Peyer's patch (tissue), 4 donors: ENCODE measurements at regions not wholly inside any gene's neighbourhood (a gene's known extent, or its start where the extent isn't known, plus 50 kb on each side); places are given as distances from the start of the nearest gene placed in this dataset.

ENCODE experiments used
- DNase-seq, 3 donors: peaks; one replicate each; pipeline ENCODE4 v3.0.0-alpha.2; 2017 to 2019
- H3K27ac ChIP-seq, 4 donors: fragments of 200-600 bp; sonication (generic); one replicate each; pipeline ENCODE4 v1.5.1; 2016 to 2019
- H3K27me3 ChIP-seq, 2 donors: fragments of 200-600 bp; sonication (generic); one replicate each; pipeline ENCODE4 v1.5.1; 2019
- H3K36me3 ChIP-seq, 3 donors: fragments of 200-600 bp; sonication (generic); one replicate each; pipeline ENCODE4 v1.5.1; 2016 to 2019
- H3K4me1 ChIP-seq, 4 donors: fragments of 200-600 bp; sonication (generic); one replicate each; pipeline ENCODE4 v1.5.1; 2016 to 2019
- H3K4me3 ChIP-seq, 4 donors: fragments of 200-600 bp; sonication (generic); 1 replicate in 3 of 4; 2 replicates in 1 of 4; pipeline ENCODE4 v1.5.1; 2016 to 2019; ENCODE audit warnings: mild to moderate bottlenecking in 1 of 4
- H3K9me3 ChIP-seq, 4 donors: fragments of 200-600 bp; sonication (generic); one replicate each; pipeline ENCODE4 v1.5.1; 2016 to 2019; ENCODE audit warnings: mild to moderate bottlenecking in 1 of 4
- CTCF ChIP-seq, 6 experiments: fragments of 450-650 bp in 4 of 6; fragments of 200-600 bp in 2 of 6; sonication (generic) in 1 of 6; IDR thresholded peaks; one replicate each; pipeline ENCODE4 v1.5.1; 2017 to 2019; ENCODE audit warnings: antibody characterized with exemption in 6 of 6, mild to moderate bottlenecking in 3 of 6, moderate library complexity in 1 of 6
- POLR2A ChIP-seq, 2 donors: fragments of 450-650 bp; IDR thresholded peaks; one replicate each; pipeline ENCODE4 v1.5.1; 2017; ENCODE audit warnings: antibody characterized with exemption in 2 of 2, mild to moderate bottlenecking in 2 of 2, moderate library complexity in 2 of 2

GRCh38 chr9:115204904-115205453 is 87.0 kb upstream of the TNC start:
- TF ChIP-seq POLR2A (IDR thresholded peaks at IDR 0.05) (no peak), CTCF (IDR thresholded peaks at IDR 0.05) (no peak)
- no peak for DNase-seq
- no peaks in the 10 kb centered on the region for H3K9me3 ChIP-seq
- no peaks in the 10 kb centered on the region for H3K4me1 ChIP-seq
- H3K27me3 ChIP-seq: no peaks in the 10 kb centered on the region
- H3K4me3 ChIP-seq: no peak overlapping the region
- H3K27ac ChIP-seq: no peak overlapping the region
- H3K36me3 ChIP-seq: no peaks in the 10 kb centered on the region

- TF ChIP-seq POLR2A (IDR thresholded peaks at IDR 0.05) (no peak), CTCF (IDR thresholded peaks at IDR 0.05) (no peak)
- Histone ChIP-seq H3K9me3 (no peaks in the 10 kb centered on the region), H3K27ac (no peak overlapping the region), H3K27me3 (no peaks in the 10 kb centered on the region), H3K36me3 (no peaks in the 10 kb centered on the region), H3K4me1 (peaks cover 0 to 3% (median 0%) of the 10 kb centered on the region in 4 donors), H3K4me3 (no peak overlapping the region)
- DNase-seq: no peak
Measured at GRCh38 chr9:115207003-115207836, 89.3 kb upstream of the TNC start.

GRCh38 chr9:115208501-115208900 is 90.5 kb upstream of the TNC start:
- no peak for TF ChIP-seq POLR2A (IDR thresholded peaks at IDR 0.05)
- no peak for DNase-seq
- H3K9me3 ChIP-seq: no peaks in the 10 kb centered on the region
- no peaks in the 10 kb centered on the region for H3K27me3 ChIP-seq
- H3K27ac ChIP-seq: no peak overlapping the region
- H3K4me1 ChIP-seq: peaks cover 0 to 8% (median 0%) of the 10 kb centered on the region in 4 donors
- H3K36me3 ChIP-seq: no peaks in the 10 kb centered on the region
- no peak overlapping the region for H3K4me3 ChIP-seq

- H3K36me3 ChIP-seq: no peaks in the 10 kb centered on the region
- peak in 1 of 3 donors; percentile 57 for DNase-seq
- no peak for TF ChIP-seq POLR2A (IDR thresholded peaks at IDR 0.05)
- TF ChIP-seq CTCF (IDR thresholded peaks at IDR 0.05): no peak
- H3K4me1 ChIP-seq: peaks cover 0 to 8% (median 0%) of the 10 kb centered on the region in 4 donors
- no peaks in the 10 kb centered on the region for H3K27me3 ChIP-seq
- H3K9me3 ChIP-seq: no peaks in the 10 kb centered on the region
- no peak overlapping the region for H3K4me3 ChIP-seq
- no peak overlapping the region for H3K27ac ChIP-seq
Measured at GRCh38 chr9:115209601-115210306, 91.8 kb upstream of the TNC start.

- Histone ChIP-seq H3K27ac (no peak overlapping the region), H3K36me3 (no peaks in the 10 kb centered on the region)
Measured at GRCh38 chr9:115210699-115211098, 92.7 kb upstream of the TNC start.

More at GRCh38 chr9:115210699-115211098, 92.7 kb upstream of the TNC start:
- TF ChIP-seq CTCF (IDR thresholded peaks at IDR 0.05) (no peak), POLR2A (IDR thresholded peaks at IDR 0.05) (no peak)
- Histone ChIP-seq H3K27me3 (no peaks in the 10 kb centered on the region), H3K9me3 (no peaks in the 10 kb centered on the region), H3K4me3 (no peak overlapping the region), H3K4me1 (peaks cover 0 to 8% (median 0%) of the 10 kb centered on the region in 4 donors)
- DNase-seq: no peak
